H9 (cell line): ENCODE measurements at regions not wholly inside any gene's neighbourhood (a gene's known extent, or its start where the extent isn't known, plus 50 kb on each side); places are given as distances from the start of the nearest gene placed in this dataset.

ENCODE experiments used
- DNase-seq: peaks from one replicate; pipeline ENCODE4 v3.0.0-alpha.2; 2017
- H2AFZ ChIP-seq: one replicate; pipeline ENCODE4 v1.6.1; 2013; ENCODE audit warnings: mild to moderate bottlenecking, low read length, control low read depth, moderate library complexity
- H2AK5ac ChIP-seq: 2 replicates; pipeline ENCODE4 v1.6.1; 2013; ENCODE audit warnings: low read length, control low read depth, mixed read lengths; ENCODE audit not compliant: insufficient read length
- H2BK120ac ChIP-seq: one replicate; pipeline ENCODE4 v1.6.1; 2013; ENCODE audit warnings: low read depth, mild to moderate bottlenecking, low read length, control low read depth, inconsistent platforms; ENCODE audit not compliant: poor library complexity, severe bottlenecking
- H2BK12ac ChIP-seq: 2 replicates; pipeline ENCODE4 v1.6.1; 2013; ENCODE audit warnings: low read length, control low read depth, mixed read lengths, low read depth; ENCODE audit not compliant: insufficient read length
- H2BK15ac ChIP-seq: 2 replicates; pipeline ENCODE4 v1.6.1; 2013; ENCODE audit warnings: low read depth, low read length, control low read depth
- H2BK20ac ChIP-seq: one replicate; pipeline ENCODE4 v1.6.1; 2013; ENCODE audit warnings: low read depth, mild to moderate bottlenecking, low read length, control low read depth, inconsistent platforms; ENCODE audit not compliant: poor library complexity, severe bottlenecking
- H2BK5ac ChIP-seq: 2 replicates; pipeline ENCODE4 v1.6.1; 2013; ENCODE audit warnings: low read length, control low read depth, mixed read lengths; ENCODE audit not compliant: insufficient read length
- H3K14ac ChIP-seq: 2 replicates; pipeline ENCODE4 v1.6.1; 2013; ENCODE audit warnings: low read length, control low read depth; ENCODE audit not compliant: insufficient read depth
- H3K18ac ChIP-seq: 2 replicates; pipeline ENCODE4 v1.6.1; 2013; ENCODE audit warnings: low read depth, mild to moderate bottlenecking, mixed read lengths, low read length, control low read depth; ENCODE audit not compliant: insufficient read length
- H3K23ac ChIP-seq: 2 replicates; pipeline ENCODE4 v1.6.1; 2013; ENCODE audit warnings: low read length, control low read depth, mixed read lengths, low read depth; ENCODE audit not compliant: insufficient read length
- H3K23me2 ChIP-seq: 2 replicates; pipeline ENCODE4 v1.6.1; 2013; ENCODE audit warnings: low read depth, mild to moderate bottlenecking, mixed read lengths, low read length, control low read depth; ENCODE audit not compliant: insufficient read length, poor library complexity, severe bottlenecking
- H3K27ac ChIP-seq: 2 replicates; pipeline ENCODE4 v1.5.1; 2013; ENCODE audit warnings: low read length, control low read depth, mixed read lengths, low read depth; ENCODE audit not compliant: insufficient read length
- H3K27me3 ChIP-seq: 2 replicates; pipeline ENCODE4 v1.6.1; 2013; ENCODE audit warnings: low read length, control low read depth, inconsistent platforms; ENCODE audit not compliant: insufficient read depth
- H3K4ac ChIP-seq: 2 replicates; pipeline ENCODE4 v1.6.1; 2013; ENCODE audit warnings: low read depth, mild to moderate bottlenecking, control low read depth, inconsistent platforms, low read length, moderate library complexity
- H3K4me1 ChIP-seq: 2 replicates; pipeline ENCODE4 v1.6.1; 2013; ENCODE audit warnings: low read length, control low read depth, inconsistent platforms; ENCODE audit not compliant: insufficient read depth
- H3K4me2 ChIP-seq: 2 replicates; pipeline ENCODE4 v1.6.1; 2013; ENCODE audit warnings: low read length, control low read depth, mixed read lengths; ENCODE audit not compliant: insufficient read length, insufficient read depth
- H3K56ac ChIP-seq: 2 replicates; pipeline ENCODE4 v1.6.1; 2013; ENCODE audit warnings: low read depth, mild to moderate bottlenecking, mixed read lengths, low read length, control low read depth; ENCODE audit not compliant: insufficient read length
- H3K79me1 ChIP-seq: 2 replicates; pipeline ENCODE4 v1.6.1; 2013; ENCODE audit warnings: low read depth, mild to moderate bottlenecking, moderate library complexity, low read length, control low read depth, inconsistent platforms; ENCODE audit not compliant: insufficient read depth, poor library complexity, severe bottlenecking
- H3K79me2 ChIP-seq: 2 replicates; pipeline ENCODE4 v1.6.1; 2013; ENCODE audit warnings: low read length, control low read depth, inconsistent platforms; ENCODE audit not compliant: insufficient read depth
- H3K9ac ChIP-seq: 2 replicates; pipeline ENCODE4 v1.6.1; 2013; ENCODE audit warnings: low read length, control low read depth, mixed read lengths; ENCODE audit not compliant: insufficient read length; ENCODE audit errors: extremely low read depth
- H3K9me3 ChIP-seq: one replicate; pipeline ENCODE4 v1.6.1; 2013; ENCODE audit warnings: low read depth, low read length, inconsistent platforms; ENCODE audit not compliant: control insufficient read depth
- H3T11ph ChIP-seq: one replicate; pipeline ENCODE4 v1.6.1; 2013; ENCODE audit warnings: mild to moderate bottlenecking, low read length, control low read depth, inconsistent platforms
- H4K20me1 ChIP-seq: one replicate; pipeline ENCODE4 v1.6.1; 2013; ENCODE audit not compliant: control insufficient read depth, insufficient read length, insufficient read depth
- H4K5ac ChIP-seq: 2 replicates; pipeline ENCODE4 v1.6.1; 2013; ENCODE audit warnings: low read depth, mild to moderate bottlenecking, mixed read lengths, low read length, control low read depth; ENCODE audit not compliant: insufficient read length
- H4K8ac ChIP-seq: replicated peaks from 2 replicates; pipeline ENCODE4 v1.6.1; 2013; ENCODE audit warnings: low read length, control low read depth, mixed read lengths, low read depth; ENCODE audit not compliant: insufficient read length
- H4K91ac ChIP-seq: 2 replicates; pipeline ENCODE4 v1.6.1; 2013; ENCODE audit warnings: low read depth, mild to moderate bottlenecking, moderate library complexity, mixed read lengths, low read length, control low read depth; ENCODE audit not compliant: insufficient read length
- H3K27ac Mint-ChIP-seq, 3 experiments: 2 replicates in 2 of 3; 3 replicates in 1 of 3; pipeline ENCODE4 v1.8.0; 2020 to 2021; ENCODE audit warnings: mixed read lengths in 3 of 3, mild to moderate bottlenecking in 1 of 3, moderate library complexity in 1 of 3
- H3K27me3 Mint-ChIP-seq: 2 replicates; pipeline ENCODE4 v1.8.0; 2021; ENCODE audit warnings: low read depth, mild to moderate bottlenecking, moderate library complexity, mixed read lengths
- H3K36me3 Mint-ChIP-seq, 3 experiments: 2 replicates in 2 of 3; 3 replicates in 1 of 3; pipeline ENCODE4 v1.8.0; 2020 to 2021; ENCODE audit warnings: low read depth in 3 of 3, mixed read lengths in 3 of 3; ENCODE audit not compliant: insufficient read depth in 1 of 3
- H3K4me1 Mint-ChIP-seq, 2 experiments: 2 replicates each; pipeline ENCODE4 v1.8.0; 2020; ENCODE audit warnings: mixed read lengths in 2 of 2
- H3K4me3 Mint-ChIP-seq, 2 experiments: 2 replicates in 1 of 2; 3 replicates in 1 of 2; pipeline ENCODE4 v1.8.0; 2020 to 2021; ENCODE audit warnings: mild to moderate bottlenecking in 2 of 2, mixed read lengths in 2 of 2, moderate library complexity in 1 of 2
- H3K9me3 Mint-ChIP-seq, 2 experiments: 2 replicates in 1 of 2; 3 replicates in 1 of 2; pipeline ENCODE4 v1.8.0; 2020; ENCODE audit warnings: mild to moderate bottlenecking in 2 of 2, mixed read lengths in 2 of 2, moderate library complexity in 1 of 2
- WGBS: extraction: QIAGEN DNeasy Blood & Tissue Kit; methylation state at CpG from one replicate; pipeline ENCODE4 v1.1.7; 2013; ENCODE audit warnings: missing lambda C conversion rate, low lambda C conversion rate, mixed read lengths; ENCODE audit not compliant: insufficient read length; ENCODE audit errors: extremely low coverage; 5-methylcytosine and 5-hydroxymethylcytosine counted together
- TF ChIP-seq, protein P1 (sequence below): fragments of 200-600 bp; sonication (generic); conservative IDR thresholded peaks from 3 replicates; pipeline ENCODE4 v1.8.0; 2021; ENCODE audit warnings: antibody characterized with exemption, mild to moderate bottlenecking

DNA sequence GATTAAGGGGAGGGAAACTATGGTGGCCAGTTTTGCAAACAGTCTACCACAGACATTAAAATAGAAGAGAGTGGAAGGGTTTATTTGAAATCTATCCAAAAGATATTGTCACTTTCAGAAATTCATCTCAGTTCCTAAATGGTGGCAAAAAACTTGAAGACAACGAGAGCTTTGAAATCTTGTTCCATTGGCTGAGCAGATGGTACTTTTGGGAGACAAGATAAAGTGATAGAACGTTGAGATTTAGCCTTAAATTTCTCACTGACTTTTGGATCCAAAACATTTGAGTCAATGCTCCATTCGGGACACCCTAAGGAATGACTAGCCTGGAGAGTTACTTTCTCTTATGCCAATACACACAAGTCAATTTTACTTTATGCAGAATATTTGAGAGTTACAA is 319.1 kb upstream of the LARGE1 start:
- Histone ChIP-seq H3K9ac (no peak overlapping the region), H3K27me3 (no peaks in the 10 kb centered on the region), H3K79me2 (no peaks in the 10 kb centered on the region), H4K8ac (no peak overlapping the region), H3K79me1 (no peaks in the 10 kb centered on the region), H3T11ph (no peak overlapping the region), H3K23ac (no peak overlapping the region), H2BK120ac (no peak overlapping the region), H3K23me2 (no peaks in the 10 kb centered on the region), H2BK12ac (no peak overlapping the region), H3K18ac (no peak overlapping the region), H3K9me3 (no peaks in the 10 kb centered on the region), H4K20me1 (no peaks in the 10 kb centered on the region), H2BK15ac (no peak overlapping the region), H2AK5ac (no peak overlapping the region), H3K27ac (no peak overlapping the region), H4K91ac (no peak overlapping the region), H2BK5ac (no peak overlapping the region), H2BK20ac (no peak overlapping the region), H3K4me2 (no peak overlapping the region), H3K4me1 (no peaks in the 10 kb centered on the region), H3K4ac (no peak overlapping the region), H3K56ac (no peak overlapping the region), H2AFZ (no peak overlapping the region), H3K14ac (no peak overlapping the region), H4K5ac (no peak overlapping the region)
- Mint-ChIP-seq H3K36me3 (0 out of 7 replicates have a peak, but pooled peaks cover 0 to 1% (median 0%) of the 10 kb centered on the region in 3 experiments), H3K4me1 (0 out of 4 replicates have a peak, but pooled peaks cover 0 to 2% of the 10 kb centered on the region in 2 experiments), H3K9me3 (peaks cover 0 to 7% of the 10 kb centered on the region in 2 experiments; a peak in 3 of 5 replicates), H3K27me3 (peaks cover 12% of the 10 kb centered on the region), H3K4me3 (no peak overlapping the region), H3K27ac (no peak overlapping the region)
- TF ChIP-seq, protein P1, sequence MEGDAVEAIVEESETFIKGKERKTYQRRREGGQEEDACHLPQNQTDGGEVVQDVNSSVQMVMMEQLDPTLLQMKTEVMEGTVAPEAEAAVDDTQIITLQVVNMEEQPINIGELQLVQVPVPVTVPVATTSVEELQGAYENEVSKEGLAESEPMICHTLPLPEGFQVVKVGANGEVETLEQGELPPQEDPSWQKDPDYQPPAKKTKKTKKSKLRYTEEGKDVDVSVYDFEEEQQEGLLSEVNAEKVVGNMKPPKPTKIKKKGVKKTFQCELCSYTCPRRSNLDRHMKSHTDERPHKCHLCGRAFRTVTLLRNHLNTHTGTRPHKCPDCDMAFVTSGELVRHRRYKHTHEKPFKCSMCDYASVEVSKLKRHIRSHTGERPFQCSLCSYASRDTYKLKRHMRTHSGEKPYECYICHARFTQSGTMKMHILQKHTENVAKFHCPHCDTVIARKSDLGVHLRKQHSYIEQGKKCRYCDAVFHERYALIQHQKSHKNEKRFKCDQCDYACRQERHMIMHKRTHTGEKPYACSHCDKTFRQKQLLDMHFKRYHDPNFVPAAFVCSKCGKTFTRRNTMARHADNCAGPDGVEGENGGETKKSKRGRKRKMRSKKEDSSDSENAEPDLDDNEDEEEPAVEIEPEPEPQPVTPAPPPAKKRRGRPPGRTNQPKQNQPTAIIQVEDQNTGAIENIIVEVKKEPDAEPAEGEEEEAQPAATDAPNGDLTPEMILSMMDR: no peak
- WGBS: no CpG with 5 or more reads among the region's 3 CpGs
- no peak for DNase-seq
